ENCODE measurements at regions not wholly inside any gene's neighbourhood (a gene's known extent, or its start where the extent isn't known, plus 50 kb on each side); places are given as distances from the start of the nearest gene placed in this dataset.
A peak's percentile ranks its signal among the peaks of the same experiment; 100 is the strongest.

GRCh38 chr1:70890408-70890807 is 157.2 kb downstream of the PTGER3 start:
- Histone ChIP-seq H3K9me2 (replicated peaks; ENCODE audit: low read depth, low read length) (no peaks in the 10 kb centered on the region), H3K79me2 (ENCODE audit: insufficient read depth, low read length) (no peaks in the 10 kb centered on the region), H4K20me1 (ENCODE audit: insufficient read depth, low read length, poor library complexity, severe bottlenecking) (no peaks in the 10 kb centered on the region), H3K4me3 (ENCODE audit: low read length, poor library complexity, severe bottlenecking) (no peak overlapping the region), H3K27me3 (ENCODE audit: insufficient read depth, low read length, poor library complexity, severe bottlenecking) (no peaks in the 10 kb centered on the region), H3K9ac (ENCODE audit: low read depth, low read length, poor library complexity, severe bottlenecking) (no peak overlapping the region), H3K36me3 (ENCODE audit: insufficient read depth, low read length) (no peaks in the 10 kb centered on the region), H3K4me2 (ENCODE audit: low read depth, low read length, poor library complexity, severe bottlenecking) (no peak overlapping the region), H3F3A (ENCODE audit: low read depth) (no peaks in the 10 kb centered on the region), H3K9me3 (ENCODE audit: insufficient read depth, low read depth, low read length) (no peaks in the 10 kb centered on the region), H3K4me1 (ENCODE audit: insufficient read depth, low read length, poor library complexity, severe bottlenecking) (peaks cover 16% of the 10 kb centered on the region), H2AFZ (ENCODE audit: low read length) (no peak overlapping the region)
- TF ChIP-seq CTCF (conservative IDR thresholded peaks at IDR 0.05; ENCODE audit: low read length): no peak
- TF ChIP-seq EZH2phosphoT487 (IDR thresholded peaks at IDR 0.05; ENCODE audit: borderline replicate concordance): no peak

- Histone ChIP-seq H3K4me2 (ENCODE audit: low read depth, low read length, poor library complexity, severe bottlenecking) (no peak overlapping the region), H3K9me3 (ENCODE audit: insufficient read depth, low read depth, low read length) (no peaks in the 10 kb centered on the region), H3K27me3 (ENCODE audit: insufficient read depth, low read length, poor library complexity, severe bottlenecking) (no peaks in the 10 kb centered on the region), H4K20me1 (ENCODE audit: insufficient read depth, low read length, poor library complexity, severe bottlenecking) (no peaks in the 10 kb centered on the region), H3F3A (ENCODE audit: low read depth) (no peaks in the 10 kb centered on the region), H3K79me2 (ENCODE audit: insufficient read depth, low read length) (no peaks in the 10 kb centered on the region), H3K9ac (ENCODE audit: low read depth, low read length, poor library complexity, severe bottlenecking) (no peak overlapping the region), H3K9me2 (replicated peaks; ENCODE audit: low read depth, low read length) (no peaks in the 10 kb centered on the region), H3K36me3 (ENCODE audit: insufficient read depth, low read length) (no peaks in the 10 kb centered on the region), H2AFZ (ENCODE audit: low read length) (no peak overlapping the region), H3K4me1 (ENCODE audit: insufficient read depth, low read length, poor library complexity, severe bottlenecking) (peaks cover 20% of the 10 kb centered on the region), H3K4me3 (ENCODE audit: low read length, poor library complexity, severe bottlenecking) (no peak overlapping the region)
- TF ChIP-seq CTCF (conservative IDR thresholded peaks at IDR 0.05; ENCODE audit: low read length) (no peak), EZH2phosphoT487 (IDR thresholded peaks at IDR 0.05; ENCODE audit: borderline replicate concordance) (no peak)
Measured at GRCh38 chr1:70891051-70891843, 156.4 kb downstream of the PTGER3 start.

- Histone ChIP-seq H3K4me1 (ENCODE audit: insufficient read depth, low read length, poor library complexity, severe bottlenecking) (peaks cover 20% of the 10 kb centered on the region), H3K36me3 (ENCODE audit: insufficient read depth, low read length) (no peaks in the 10 kb centered on the region), H3K4me3 (ENCODE audit: low read length, poor library complexity, severe bottlenecking) (no peak overlapping the region), H2AFZ (ENCODE audit: low read length) (no peak overlapping the region), H3K4me2 (ENCODE audit: low read depth, low read length, poor library complexity, severe bottlenecking) (no peak overlapping the region), H4K20me1 (ENCODE audit: insufficient read depth, low read length, poor library complexity, severe bottlenecking) (no peaks in the 10 kb centered on the region), H3K79me2 (ENCODE audit: insufficient read depth, low read length) (no peaks in the 10 kb centered on the region), H3K9me2 (replicated peaks; ENCODE audit: low read depth, low read length) (no peaks in the 10 kb centered on the region), H3K9ac (ENCODE audit: low read depth, low read length, poor library complexity, severe bottlenecking) (no peak overlapping the region), H3K27me3 (ENCODE audit: insufficient read depth, low read length, poor library complexity, severe bottlenecking) (no peaks in the 10 kb centered on the region), H3K9me3 (ENCODE audit: insufficient read depth, low read depth, low read length) (no peaks in the 10 kb centered on the region), H3F3A (ENCODE audit: low read depth) (no peaks in the 10 kb centered on the region)
- TF ChIP-seq EZH2phosphoT487 (IDR thresholded peaks at IDR 0.05; ENCODE audit: borderline replicate concordance): no peak
- peak; percentile 25; the same call in 1 of the 2 replicates for TF ChIP-seq CTCF (conservative IDR thresholded peaks at IDR 0.05; ENCODE audit: low read length)
Measured at GRCh38 chr1:70892140-70892539, 155.5 kb downstream of the PTGER3 start.
